ENCODE measurements at regions not wholly inside any gene's neighbourhood (a gene's known extent, or its start where the extent isn't known, plus 50 kb on each side); places are given as distances from the start of the nearest gene placed in this dataset.

- H3K9me3 ChIP-seq (ENCODE audit: insufficient read depth, low read length): no peaks in the 10 kb centered on the region
- no peak for TF ChIP-seq EZH2phosphoT487 (IDR thresholded peaks at IDR 0.05; ENCODE audit: low read depth)
- H3K4me1 ChIP-seq (ENCODE audit: low read length): no peaks in the 10 kb centered on the region
These were observed 77.6 kb upstream of the CRIM1 start for GRCh38 chr2:36277881-36278523.

GRCh38 chr2:36277146-36277808, 78.3 kb upstream of the CRIM1 start:
- H4K20me1 ChIP-seq (ENCODE audit: insufficient read depth, low read length): no peaks in the 10 kb centered on the region
- H3K27ac ChIP-seq (ENCODE audit: low read length): no peak overlapping the region
- H2AFZ ChIP-seq (ENCODE audit: low read depth, low read length): no peak overlapping the region
- H3K9me3 ChIP-seq (ENCODE audit: insufficient read depth, low read length): no peaks in the 10 kb centered on the region
- no peak for TF ChIP-seq CTCF (IDR thresholded peaks at IDR 0.05; ENCODE audit: low read depth, low read length)
- TF ChIP-seq EZH2phosphoT487 (IDR thresholded peaks at IDR 0.05; ENCODE audit: low read depth): no peak
- H3K4me2 ChIP-seq (ENCODE audit: low read length): no peak overlapping the region
- no peaks in the 10 kb centered on the region for H3K27me3 ChIP-seq (ENCODE audit: low read depth, low read length)
- H3K9ac ChIP-seq (ENCODE audit: low read length): no peak overlapping the region
- H3K4me3 ChIP-seq (ENCODE audit: low read length): no peak overlapping the region
- H3K79me2 ChIP-seq (ENCODE audit: low read length): no peaks in the 10 kb centered on the region
- H3K4me1 ChIP-seq (ENCODE audit: low read length): no peaks in the 10 kb centered on the region
- no peaks in the 10 kb centered on the region for H3K36me3 ChIP-seq (replicated peaks; ENCODE audit: low read depth, low read length)

More at GRCh38 chr2:36277881-36278523, 77.6 kb upstream of the CRIM1 start:
- Histone ChIP-seq H3K4me3 (ENCODE audit: low read length) (no peak overlapping the region), H3K9ac (ENCODE audit: low read length) (no peak overlapping the region), H3K79me2 (ENCODE audit: low read length) (no peaks in the 10 kb centered on the region), H3K27ac (ENCODE audit: low read length) (no peak overlapping the region), H2AFZ (ENCODE audit: low read depth, low read length) (no peak overlapping the region), H3K27me3 (ENCODE audit: low read depth, low read length) (no peaks in the 10 kb centered on the region), H3K4me2 (ENCODE audit: low read length) (no peak overlapping the region), H4K20me1 (ENCODE audit: insufficient read depth, low read length) (no peaks in the 10 kb centered on the region), H3K36me3 (replicated peaks; ENCODE audit: low read depth, low read length) (no peaks in the 10 kb centered on the region)

GRCh38 chr2:36271266-36271665, 84.3 kb upstream of the CRIM1 start:
- Histone ChIP-seq H3K9me3 (ENCODE audit: insufficient read depth, low read length) (no peaks in the 10 kb centered on the region; the same call in 1 of the 2 replicates), H3K79me2 (ENCODE audit: low read length) (no peaks in the 10 kb centered on the region), H3K9ac (ENCODE audit: low read length) (no peak overlapping the region), H2AFZ (ENCODE audit: low read depth, low read length) (no peak overlapping the region), H3K4me3 (ENCODE audit: low read length) (no peak overlapping the region), H3K4me2 (ENCODE audit: low read length) (no peak overlapping the region), H3K36me3 (replicated peaks; ENCODE audit: low read depth, low read length) (no peaks in the 10 kb centered on the region), H3K4me1 (ENCODE audit: low read length) (no peaks in the 10 kb centered on the region), H3K27ac (ENCODE audit: low read length) (no peak overlapping the region), H4K20me1 (ENCODE audit: insufficient read depth, low read length) (no peaks in the 10 kb centered on the region), H3K27me3 (ENCODE audit: low read depth, low read length) (no peaks in the 10 kb centered on the region)
- TF ChIP-seq EZH2phosphoT487 (IDR thresholded peaks at IDR 0.05; ENCODE audit: low read depth): no peak
- TF ChIP-seq CTCF (IDR thresholded peaks at IDR 0.05; ENCODE audit: low read depth, low read length): no peak

- H4K20me1 ChIP-seq (ENCODE audit: insufficient read depth, low read length): no peaks in the 10 kb centered on the region
- no peak overlapping the region for H3K4me2 ChIP-seq (ENCODE audit: low read length)
- no peaks in the 10 kb centered on the region; the same call in 1 of the 2 replicates for H3K9me3 ChIP-seq (ENCODE audit: insufficient read depth, low read length)
- no peak overlapping the region for H3K4me3 ChIP-seq (ENCODE audit: low read length)
- no peak for TF ChIP-seq CTCF (IDR thresholded peaks at IDR 0.05; ENCODE audit: low read depth, low read length)
- no peak for TF ChIP-seq EZH2phosphoT487 (IDR thresholded peaks at IDR 0.05; ENCODE audit: low read depth)
- no peak overlapping the region for H2AFZ ChIP-seq (ENCODE audit: low read depth, low read length)
- H3K27me3 ChIP-seq (ENCODE audit: low read depth, low read length): no peaks in the 10 kb centered on the region
- H3K27ac ChIP-seq (ENCODE audit: low read length): no peak overlapping the region
- no peaks in the 10 kb centered on the region for H3K79me2 ChIP-seq (ENCODE audit: low read length)
- H3K9ac ChIP-seq (ENCODE audit: low read length): no peak overlapping the region
- H3K4me1 ChIP-seq (ENCODE audit: low read length): no peaks in the 10 kb centered on the region
- H3K36me3 ChIP-seq (replicated peaks; ENCODE audit: low read depth, low read length): no peaks in the 10 kb centered on the region
These were observed 84.8 kb upstream of the CRIM1 start for GRCh38 chr2:36270758-36271157.

All from OCI-LY3 (cell line).